GM12892 (cell line): ENCODE measurements at regions not wholly inside any gene's neighbourhood (a gene's known extent, or its start where the extent isn't known, plus 50 kb on each side); places are given as distances from the start of the nearest gene placed in this dataset.

Experiments used
- POLR2A ChIP-seq: IDR thresholded peaks from 2 replicates; pipeline ENCODE4 v1.6.1; 2011; ENCODE audit warnings: low read depth, low read length, control low read depth
- POLR2AphosphoS5 ChIP-seq: IDR thresholded peaks from 2 replicates; pipeline ENCODE4 v1.6.1; 2011; ENCODE audit warnings: low read depth, low read length, control low read depth

GRCh38 chr4:83889802-83890201, 353.9 kb downstream of the GPAT3 start:
- no peak for TF ChIP-seq POLR2A
- no peak for TF ChIP-seq POLR2AphosphoS5
